ENCODE measurements at regions not wholly inside any gene's neighbourhood (a gene's known extent, or its start where the extent isn't known, plus 50 kb on each side); places are given as distances from the start of the nearest gene placed in this dataset.

- Histone ChIP-seq H3K27ac (ENCODE audit: insufficient read depth, low read depth, low read length) (no peak overlapping the region), H3K79me2 (ENCODE audit: control insufficient read depth, insufficient read depth, low read length) (no peaks in the 10 kb centered on the region), H4K20me1 (replicated peaks; ENCODE audit: control insufficient read depth, extremely low read depth, insufficient read depth, low read length) (no peaks in the 10 kb centered on the region), H3K4me1 (ENCODE audit: control insufficient read depth, extremely low read depth, insufficient read depth, low read length) (peaks cover 14% of the 10 kb centered on the region), H3K36me3 (ENCODE audit: control insufficient read depth in 2 of 2, extremely low read depth in 1 of 2, insufficient read depth in 2 of 2, low read length in 2 of 2) (no peaks in the 10 kb centered on the region), H3K4me3 (replicated peaks in 1 of 3; ENCODE audit: insufficient read depth in 1 of 3, low read depth in 1 of 3, low read length in 3 of 3) (no peak overlapping the region), H2AFZ (ENCODE audit: low read depth, low read length) (no peak overlapping the region), H3K9me1 (replicated peaks; ENCODE audit: control insufficient read depth, extremely low read depth, insufficient read depth, low read length) (no peaks in the 10 kb centered on the region), H3K9me3 (replicated peaks; ENCODE audit: control insufficient read depth, insufficient read depth, low read length) (no peaks in the 10 kb centered on the region), H3K27me3 (ENCODE audit: control insufficient read depth in 2 of 2, insufficient read depth in 2 of 2, low read length in 2 of 2) (no peaks in the 10 kb centered on the region), H3K9ac (replicated peaks; ENCODE audit: extremely low read depth, insufficient read depth, low read length) (no peak overlapping the region), H3K4me2 (ENCODE audit: insufficient read depth, low read length) (no peak overlapping the region)
- ChIA-PET POLR2A (no interaction called here), CTCF (no interaction called here)
- DNase-seq (ENCODE audit: low read depth, low spot score) (no peak), FAIRE-seq (no peak)
- dilution Hi-C loops (cut with MboI; ENCODE audit: extremely low pct_ligation_motif_present, low sequenced_read_pairs): no loop called here
- intact Hi-C loops (cut with micrococcal nuclease): no loop called here
- peak; percentile 25 for TF ChIP-seq FOS (IDR thresholded peaks at IDR 0.05; ENCODE audit: borderline replicate concordance, insufficient read depth, low read length)
- no peak for TF ChIP-seq POLR2A (IDR thresholded peaks at IDR 0.05; ENCODE audit: low read depth, low read length)
- BruUV-seq (replicated peaks): no TSS peak
Measured at GRCh38 chr5:87076931-87077330, 190.8 kb upstream of the RASA1 start.

- no peaks in the 10 kb centered on the region for H3K79me2 ChIP-seq (ENCODE audit: control insufficient read depth, insufficient read depth, low read length)
- DNase-seq (ENCODE audit: low read depth, low spot score) (peak; percentile 27), FAIRE-seq (no peak)
- H3K9me3 ChIP-seq (replicated peaks; ENCODE audit: control insufficient read depth, insufficient read depth, low read length): no peaks in the 10 kb centered on the region
- ChIA-PET CTCF (interaction anchor here (0.7 to 2.4 kb wide), 3 partner anchors 9 to 107 kb away, joined by 3 to 10 read pairs (median 4); no protein-coding TSS in a partner anchor), POLR2A (no interaction called here)
- H2AFZ ChIP-seq (ENCODE audit: low read depth, low read length): no peak overlapping the region
- H4K20me1 ChIP-seq (replicated peaks; ENCODE audit: control insufficient read depth, extremely low read depth, insufficient read depth, low read length): no peaks in the 10 kb centered on the region
- TF ChIP-seq, protein P1, sequence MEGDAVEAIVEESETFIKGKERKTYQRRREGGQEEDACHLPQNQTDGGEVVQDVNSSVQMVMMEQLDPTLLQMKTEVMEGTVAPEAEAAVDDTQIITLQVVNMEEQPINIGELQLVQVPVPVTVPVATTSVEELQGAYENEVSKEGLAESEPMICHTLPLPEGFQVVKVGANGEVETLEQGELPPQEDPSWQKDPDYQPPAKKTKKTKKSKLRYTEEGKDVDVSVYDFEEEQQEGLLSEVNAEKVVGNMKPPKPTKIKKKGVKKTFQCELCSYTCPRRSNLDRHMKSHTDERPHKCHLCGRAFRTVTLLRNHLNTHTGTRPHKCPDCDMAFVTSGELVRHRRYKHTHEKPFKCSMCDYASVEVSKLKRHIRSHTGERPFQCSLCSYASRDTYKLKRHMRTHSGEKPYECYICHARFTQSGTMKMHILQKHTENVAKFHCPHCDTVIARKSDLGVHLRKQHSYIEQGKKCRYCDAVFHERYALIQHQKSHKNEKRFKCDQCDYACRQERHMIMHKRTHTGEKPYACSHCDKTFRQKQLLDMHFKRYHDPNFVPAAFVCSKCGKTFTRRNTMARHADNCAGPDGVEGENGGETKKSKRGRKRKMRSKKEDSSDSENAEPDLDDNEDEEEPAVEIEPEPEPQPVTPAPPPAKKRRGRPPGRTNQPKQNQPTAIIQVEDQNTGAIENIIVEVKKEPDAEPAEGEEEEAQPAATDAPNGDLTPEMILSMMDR (IDR thresholded peaks at IDR 0.05; ENCODE audit: extremely low read depth in 1 of 2, insufficient read depth in 1 of 2, low read depth in 1 of 2, low read length in 2 of 2): no peak
- no peak overlapping the region for H3K4me3 ChIP-seq (replicated peaks in 1 of 3; ENCODE audit: insufficient read depth in 1 of 3, low read depth in 1 of 3, low read length in 3 of 3)
- H3K27ac ChIP-seq (ENCODE audit: insufficient read depth, low read depth, low read length): no peak overlapping the region
- BruUV-seq (replicated peaks): no TSS peak
- H3K36me3 ChIP-seq (ENCODE audit: control insufficient read depth in 2 of 2, extremely low read depth in 1 of 2, insufficient read depth in 2 of 2, low read length in 2 of 2): no peaks in the 10 kb centered on the region
- dilution Hi-C loops (cut with MboI; ENCODE audit: extremely low pct_ligation_motif_present, low sequenced_read_pairs): no loop called here
- H3K9me1 ChIP-seq (replicated peaks; ENCODE audit: control insufficient read depth, extremely low read depth, insufficient read depth, low read length): no peaks in the 10 kb centered on the region
- H3K9ac ChIP-seq (replicated peaks; ENCODE audit: extremely low read depth, insufficient read depth, low read length): no peak overlapping the region
- intact Hi-C loops (cut with micrococcal nuclease): no loop called here
- H3K27me3 ChIP-seq (ENCODE audit: control insufficient read depth in 2 of 2, insufficient read depth in 2 of 2, low read length in 2 of 2): no peaks in the 10 kb centered on the region
- no peak overlapping the region for H3K4me2 ChIP-seq (ENCODE audit: insufficient read depth, low read length)
- H3K4me1 ChIP-seq (ENCODE audit: control insufficient read depth, extremely low read depth, insufficient read depth, low read length): peaks cover 14% of the 10 kb centered on the region
Measured at GRCh38 chr5:87079219-87079618, 188.5 kb upstream of the RASA1 start.
